ENCODE measurements at regions not wholly inside any gene's neighbourhood (a gene's known extent, or its start where the extent isn't known, plus 50 kb on each side); places are given as distances from the start of the nearest gene placed in this dataset.
"Not testable (repeated sequence)": the region's sequence is repeated elsewhere in the genome, so short reads cannot be mapped to it uniquely, and the experiment has no call there.

- ATAC-seq (replicated peaks), result no peak
- Mint-ChIP-seq H3K27ac (no peak overlapping the region), H3K9me3 (no peaks in the 10 kb centered on the region), H3K27me3 (no peaks in the 10 kb centered on the region), H3K4me3 (no peak overlapping the region), H3K4me1 (no peaks in the 10 kb centered on the region), H3K36me3 (ENCODE audit: low read depth) (no peaks in the 10 kb centered on the region)
Observed at GRCh38 chr6:125637207-125637606, 112.2 kb upstream of the HEY2 start.

GRCh38 chr6:125639466-125640020 is 109.9 kb upstream of the HEY2 start:
- no peaks in the 10 kb centered on the region for H3K36me3 Mint-ChIP-seq (ENCODE audit: low read depth)
- no peak for ATAC-seq (replicated peaks)
- H3K4me3 Mint-ChIP-seq, result no peak overlapping the region
- no peak overlapping the region for H3K27ac Mint-ChIP-seq
- no peaks in the 10 kb centered on the region for H3K4me1 Mint-ChIP-seq
- H3K27me3 Mint-ChIP-seq, result no peaks in the 10 kb centered on the region
- H3K9me3 Mint-ChIP-seq, result no peaks in the 10 kb centered on the region

GRCh38 chr6:125640441-125641150 is 108.8 kb upstream of the HEY2 start:
- no peaks in the 10 kb centered on the region for H3K27me3 Mint-ChIP-seq
- ATAC-seq (replicated peaks), result no peak
- H3K4me3 Mint-ChIP-seq, result no peak overlapping the region
- no peaks in the 10 kb centered on the region for H3K9me3 Mint-ChIP-seq
- H3K27ac Mint-ChIP-seq, result no peak overlapping the region
- H3K36me3 Mint-ChIP-seq (ENCODE audit: low read depth), result no peaks in the 10 kb centered on the region
- H3K4me1 Mint-ChIP-seq, result no peaks in the 10 kb centered on the region

GRCh38 chr6:125643967-125644661 is 105.3 kb upstream of the HEY2 start:
- not testable (repeated sequence) for H3K27me3 Mint-ChIP-seq; H3K4me3 Mint-ChIP-seq; ATAC-seq (replicated peaks); H3K36me3 Mint-ChIP-seq (ENCODE audit: low read depth); H3K27ac Mint-ChIP-seq; H3K9me3 Mint-ChIP-seq; H3K4me1 Mint-ChIP-seq

- H3K27me3 Mint-ChIP-seq, result peaks cover 3% of the 10 kb centered on the region
- no peak for ATAC-seq (replicated peaks)
- no peak overlapping the region for H3K27ac Mint-ChIP-seq
- H3K4me1 Mint-ChIP-seq, result no peaks in the 10 kb centered on the region
- H3K36me3 Mint-ChIP-seq (ENCODE audit: low read depth), result no peaks in the 10 kb centered on the region
- no peak overlapping the region for H3K4me3 Mint-ChIP-seq
- H3K9me3 Mint-ChIP-seq, result no peaks in the 10 kb centered on the region
Observed at GRCh38 chr6:125647391-125647790, 102.0 kb upstream of the HEY2 start.

GRCh38 chr6:125653752-125654151 is 95.7 kb upstream of the HEY2 start:
- ATAC-seq (replicated peaks); H3K27me3 Mint-ChIP-seq; H3K27ac Mint-ChIP-seq; H3K4me3 Mint-ChIP-seq; H3K36me3 Mint-ChIP-seq (ENCODE audit: low read depth); H3K9me3 Mint-ChIP-seq; H3K4me1 Mint-ChIP-seq: not testable (repeated sequence)

GRCh38 chr6:125655511-125655910 is 93.9 kb upstream of the HEY2 start:
- H3K4me1 Mint-ChIP-seq, result no peaks in the 10 kb centered on the region
- H3K4me3 Mint-ChIP-seq, result no peak overlapping the region
- no peaks in the 10 kb centered on the region for H3K9me3 Mint-ChIP-seq
- H3K27me3 Mint-ChIP-seq, result peaks cover 4% of the 10 kb centered on the region
- H3K27ac Mint-ChIP-seq, result no peak overlapping the region
- no peak for ATAC-seq (replicated peaks)
- no peaks in the 10 kb centered on the region for H3K36me3 Mint-ChIP-seq (ENCODE audit: low read depth)

GRCh38 chr6:125656287-125656870 is 93.1 kb upstream of the HEY2 start:
- peaks cover 4% of the 10 kb centered on the region for H3K27me3 Mint-ChIP-seq
- no peak overlapping the region for H3K4me3 Mint-ChIP-seq
- no peak overlapping the region for H3K27ac Mint-ChIP-seq
- H3K9me3 Mint-ChIP-seq, result no peaks in the 10 kb centered on the region
- ATAC-seq (replicated peaks), result no peak
- H3K4me1 Mint-ChIP-seq, result no peaks in the 10 kb centered on the region
- H3K36me3 Mint-ChIP-seq (ENCODE audit: low read depth), result no peaks in the 10 kb centered on the region

- no peak overlapping the region for H3K27ac Mint-ChIP-seq
- H3K27me3 Mint-ChIP-seq, result peaks cover 4% of the 10 kb centered on the region
- H3K36me3 Mint-ChIP-seq (ENCODE audit: low read depth), result no peaks in the 10 kb centered on the region
- ATAC-seq (replicated peaks), result no peak
- no peaks in the 10 kb centered on the region for H3K4me1 Mint-ChIP-seq
- no peaks in the 10 kb centered on the region for H3K9me3 Mint-ChIP-seq
- H3K4me3 Mint-ChIP-seq, result no peak overlapping the region
Observed at GRCh38 chr6:125658136-125658535, 91.3 kb upstream of the HEY2 start.

- Mint-ChIP-seq H3K27me3 (peaks cover 4% of the 10 kb centered on the region), H3K27ac (no peak overlapping the region), H3K9me3 (no peaks in the 10 kb centered on the region), H3K36me3 (ENCODE audit: low read depth) (no peaks in the 10 kb centered on the region), H3K4me1 (no peaks in the 10 kb centered on the region), H3K4me3 (no peak overlapping the region)
- ATAC-seq (replicated peaks), result no peak
Observed at GRCh38 chr6:125658759-125659431, 90.5 kb upstream of the HEY2 start.

- Mint-ChIP-seq H3K4me1 (no peaks in the 10 kb centered on the region), H3K27ac (no peak overlapping the region), H3K4me3 (no peak overlapping the region), H3K27me3 (peaks cover 4% of the 10 kb centered on the region), H3K9me3 (no peaks in the 10 kb centered on the region), H3K36me3 (ENCODE audit: low read depth) (no peaks in the 10 kb centered on the region)
- no peak for ATAC-seq (replicated peaks)
Observed at GRCh38 chr6:125659887-125660286, 89.5 kb upstream of the HEY2 start.

GRCh38 chr6:125662296-125662695 is 87.1 kb upstream of the HEY2 start:
- no peaks in the 10 kb centered on the region for H3K9me3 Mint-ChIP-seq
- H3K36me3 Mint-ChIP-seq (ENCODE audit: low read depth), result no peaks in the 10 kb centered on the region
- H3K4me3 Mint-ChIP-seq, result no peak overlapping the region

GRCh38 chr6:125665295-125665814 is 84.1 kb upstream of the HEY2 start:
- Mint-ChIP-seq H3K4me3 (no peak overlapping the region), H3K36me3 (ENCODE audit: low read depth) (no peaks in the 10 kb centered on the region)
- no peak for ATAC-seq (replicated peaks)

More at GRCh38 chr6:125662296-125662695, 87.1 kb upstream of the HEY2 start:
- peaks cover 4% of the 10 kb centered on the region for H3K27me3 Mint-ChIP-seq
- no peaks in the 10 kb centered on the region for H3K4me1 Mint-ChIP-seq
- ATAC-seq (replicated peaks), result no peak
- no peak overlapping the region for H3K27ac Mint-ChIP-seq

GRCh38 chr6:125667326-125667725 is 82.1 kb upstream of the HEY2 start:
- Mint-ChIP-seq H3K27ac (no peak overlapping the region), H3K36me3 (ENCODE audit: low read depth) (no peaks in the 10 kb centered on the region)

More at GRCh38 chr6:125665295-125665814, 84.1 kb upstream of the HEY2 start:
- Mint-ChIP-seq H3K27me3 (peaks cover 4% of the 10 kb centered on the region), H3K9me3 (no peaks in the 10 kb centered on the region), H3K27ac (no peak overlapping the region), H3K4me1 (no peaks in the 10 kb centered on the region)

More at GRCh38 chr6:125667326-125667725, 82.1 kb upstream of the HEY2 start:
- Mint-ChIP-seq H3K27me3 (peaks cover 7% of the 10 kb centered on the region), H3K9me3 (no peaks in the 10 kb centered on the region), H3K4me1 (no peaks in the 10 kb centered on the region), H3K4me3 (no peak overlapping the region)
- ATAC-seq (replicated peaks), result no peak
